Astrocyte of the hippocampus (primary cell): ENCODE measurements at regions not wholly inside any gene's neighbourhood (a gene's known extent, or its start where the extent isn't known, plus 50 kb on each side); places are given as distances from the start of the nearest gene placed in this dataset.
A peak's percentile ranks its signal among the peaks of the same experiment; 100 is the strongest.

Experiments
- DNase-seq: peaks from one replicate; pipeline ENCODE4 v3.0.0; 2011; ENCODE audit warnings: low read depth, low spot score

DNA sequence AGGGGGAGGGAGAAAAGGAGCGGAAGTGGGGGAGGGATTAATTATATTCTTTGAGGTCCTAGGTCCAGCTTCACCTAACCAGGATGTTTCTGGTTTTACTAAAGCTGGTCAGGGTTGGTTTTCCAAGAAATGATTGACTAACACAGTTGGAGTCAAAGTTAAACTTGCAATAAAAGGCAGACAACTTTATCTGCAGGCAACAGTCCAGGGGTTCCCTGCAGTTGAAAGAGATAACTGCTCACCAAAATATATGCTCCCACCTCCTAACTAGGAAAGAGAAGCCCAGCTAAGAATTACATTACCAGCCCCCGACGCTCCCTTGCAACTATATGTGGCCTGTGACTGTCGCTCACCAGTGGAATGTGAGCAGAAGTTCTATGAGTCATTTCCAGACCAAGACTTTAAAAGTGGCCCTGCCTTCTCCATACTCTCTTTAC is 140.0 kb upstream of the PKDCC start:
- DNase-seq = no peak

DNA sequence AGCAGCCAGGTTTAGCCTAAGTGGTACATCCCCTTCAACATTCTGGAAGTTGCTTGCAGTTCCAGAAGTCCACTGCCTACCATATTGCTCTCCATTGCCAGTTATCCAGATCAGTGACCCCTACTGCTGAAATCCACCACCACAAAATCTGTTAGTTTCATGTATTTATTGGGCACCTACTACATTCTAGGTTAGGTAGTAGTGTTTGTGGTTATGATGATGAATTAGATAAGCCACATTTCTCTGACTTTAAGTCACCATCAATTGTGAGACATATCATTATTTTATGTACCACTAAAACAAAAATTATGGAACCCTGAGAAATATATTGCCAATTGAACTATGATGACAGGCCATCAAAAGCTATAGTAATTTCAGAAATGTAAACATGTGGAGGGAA is 139.5 kb upstream of the PKDCC start:
- DNase-seq = no peak

DNA sequence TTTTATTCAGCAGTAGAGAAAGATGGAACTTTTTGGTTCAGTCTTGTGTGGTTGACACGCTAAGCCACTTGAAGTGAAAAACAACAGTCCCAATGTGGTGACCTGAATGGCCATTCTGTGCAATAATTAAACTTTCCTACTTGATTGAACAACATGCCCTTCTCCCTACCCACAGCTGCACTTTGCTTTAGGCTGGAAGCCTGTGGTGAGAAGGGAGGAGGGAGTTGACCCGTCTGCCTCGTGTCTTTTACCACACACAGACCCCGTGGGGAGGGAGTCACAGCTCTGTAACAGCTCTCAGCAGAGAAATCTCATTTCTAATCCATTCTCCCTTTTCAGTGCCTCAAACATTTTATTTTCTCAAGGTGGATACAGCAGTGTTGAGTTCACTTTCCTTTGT is 138.2 kb upstream of the PKDCC start:
- no peak for DNase-seq

DNA sequence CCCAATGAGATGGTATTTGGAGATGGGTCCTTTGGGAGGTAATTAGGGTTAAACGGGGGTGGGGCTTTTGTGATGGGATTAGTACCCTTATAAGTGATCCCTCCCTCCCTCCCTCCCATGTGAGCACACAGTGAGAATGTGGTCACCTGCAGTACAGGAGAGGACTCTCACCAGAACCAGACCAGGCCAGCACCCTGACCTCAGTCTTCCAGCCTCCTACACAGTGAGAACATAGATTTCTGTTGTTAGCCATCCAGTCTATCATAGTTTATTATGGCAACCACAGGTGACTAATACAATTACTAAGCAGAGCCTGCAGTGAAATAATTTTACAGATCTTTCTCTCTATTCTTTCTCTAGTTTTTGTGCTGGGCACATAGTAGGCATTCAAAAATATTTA is 137.7 kb upstream of the PKDCC start:
- DNase-seq = no peak

DNA sequence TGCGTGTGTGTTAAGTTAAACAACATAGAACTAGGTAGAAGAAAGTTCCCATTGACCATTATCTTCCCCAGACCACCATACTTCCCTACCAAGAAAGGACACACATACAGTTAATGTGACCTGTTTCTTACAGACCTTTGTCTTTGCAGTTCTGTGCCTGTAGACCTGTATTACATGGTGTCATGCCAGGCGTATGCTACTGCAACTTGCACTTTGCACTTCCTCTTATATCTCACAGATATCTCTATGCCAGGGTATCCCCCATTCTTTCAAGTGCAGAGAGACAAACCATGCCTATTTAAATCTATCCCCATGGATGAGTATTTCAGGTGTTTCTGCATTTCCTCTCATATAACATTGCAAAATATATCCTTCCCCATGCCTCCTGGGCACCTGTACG is 136.8 kb upstream of the PKDCC start:
- no peak for DNase-seq

DNA sequence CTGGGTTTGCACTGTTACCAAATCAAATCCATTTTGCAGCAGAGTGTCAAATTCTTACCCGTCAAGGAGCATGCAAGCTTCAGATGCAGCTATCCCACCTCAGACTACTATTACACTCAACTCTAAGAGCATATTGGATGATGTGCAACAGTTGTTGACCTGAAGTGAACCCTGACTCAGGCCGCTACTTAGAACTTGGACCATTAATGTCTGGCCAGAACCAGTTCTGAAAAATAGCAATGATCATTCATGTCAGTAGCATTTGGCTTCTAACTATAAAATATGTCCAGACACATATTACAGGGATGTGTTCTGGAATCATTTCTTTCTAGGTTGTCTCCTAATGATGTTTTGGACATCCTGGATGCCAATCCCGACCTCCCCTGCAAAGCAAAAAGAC is 135.5 kb upstream of the PKDCC start:
- DNase-seq = no peak

DNA sequence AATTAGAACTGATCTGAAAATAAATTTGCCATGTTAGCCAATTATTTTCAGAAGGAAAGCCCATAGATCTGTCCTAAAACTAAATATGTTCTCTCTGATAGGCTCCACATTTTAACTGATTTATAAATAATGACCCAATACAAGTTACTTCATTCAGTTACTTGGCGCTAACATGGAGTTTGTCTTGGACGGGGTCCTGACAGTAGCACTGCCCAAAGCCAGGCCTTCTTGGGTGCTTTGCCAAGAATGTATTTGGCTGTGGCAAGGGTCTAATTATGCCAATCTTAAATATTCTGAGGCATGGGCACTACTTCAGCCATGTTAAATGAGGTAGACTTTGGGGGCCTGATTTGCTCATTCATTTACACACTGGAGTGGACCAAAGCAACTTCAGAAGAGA is 135.0 kb upstream of the PKDCC start:
- peak; percentile 57 for DNase-seq

DNA sequence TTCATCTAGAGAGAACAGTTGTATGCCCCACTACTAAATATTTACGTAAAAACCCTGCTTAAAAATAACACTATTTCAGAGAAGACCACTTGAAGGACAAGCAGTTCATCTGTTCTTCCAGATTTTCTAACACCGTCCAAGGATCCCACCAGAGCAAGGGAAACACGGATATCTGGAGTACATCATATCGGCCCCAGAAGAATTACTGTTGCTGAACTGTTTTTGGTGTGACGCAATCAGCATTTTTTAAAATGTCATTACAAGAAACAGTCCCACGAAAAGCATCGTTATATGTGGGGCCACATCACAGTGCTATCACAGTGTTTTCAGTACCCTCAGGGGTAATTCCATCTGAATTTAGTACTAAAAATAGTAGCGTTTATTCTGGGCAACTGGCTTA is 134.5 kb upstream of the PKDCC start:
- no peak for DNase-seq

DNA sequence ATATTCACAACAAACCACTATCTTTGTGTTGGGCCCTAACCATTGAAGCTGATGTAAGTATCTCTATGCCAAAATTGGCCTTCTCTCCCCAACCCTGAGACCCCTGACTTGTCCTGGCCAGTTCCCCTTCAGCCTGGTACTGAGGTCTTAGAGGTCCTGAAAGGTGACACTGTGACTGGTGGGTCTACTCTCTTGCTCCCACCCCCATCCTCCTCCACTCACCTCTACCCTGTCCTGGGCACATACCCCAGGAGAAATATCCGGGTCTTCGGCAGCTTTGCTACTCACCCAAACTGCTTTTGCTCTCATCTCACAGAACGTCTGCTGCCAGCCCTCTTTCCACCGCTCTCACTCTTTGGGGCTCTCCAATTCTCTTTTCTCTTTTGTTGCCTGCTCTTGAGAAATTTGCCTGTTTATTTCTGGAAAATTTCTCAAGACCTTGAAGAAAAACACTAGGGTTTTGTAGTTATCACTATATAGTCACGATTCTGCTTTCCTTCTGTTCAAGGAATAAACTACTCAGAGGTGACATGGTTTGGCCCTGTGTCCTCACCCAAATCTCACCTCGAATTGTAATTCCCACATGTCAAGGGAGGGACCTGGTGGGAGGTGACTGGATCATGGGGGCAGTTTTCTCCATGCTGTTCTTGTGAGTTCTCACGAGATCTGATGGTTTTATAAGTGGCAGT is 133.8 kb upstream of the PKDCC start:
- DNase-seq = no peak

DNA sequence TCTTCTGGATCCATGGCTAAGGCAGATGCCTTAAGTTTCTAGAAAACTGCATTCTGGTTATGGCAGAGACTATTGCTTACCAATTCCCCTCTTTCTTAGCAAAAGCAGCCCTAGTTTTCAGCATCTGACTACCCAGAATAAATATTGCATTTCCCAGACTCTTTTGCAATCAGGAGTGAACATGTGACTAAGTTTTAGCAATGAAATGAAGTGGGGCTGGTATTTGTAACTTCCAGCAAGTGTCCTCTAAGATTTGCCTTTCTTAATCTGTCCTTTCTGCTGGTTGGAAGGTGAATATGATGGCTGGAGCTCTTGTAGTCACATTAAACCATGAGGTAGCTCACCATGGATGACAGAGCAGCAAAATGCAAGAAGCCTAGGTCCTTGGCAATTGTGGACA is 132.9 kb upstream of the PKDCC start:
- no peak for DNase-seq

DNA sequence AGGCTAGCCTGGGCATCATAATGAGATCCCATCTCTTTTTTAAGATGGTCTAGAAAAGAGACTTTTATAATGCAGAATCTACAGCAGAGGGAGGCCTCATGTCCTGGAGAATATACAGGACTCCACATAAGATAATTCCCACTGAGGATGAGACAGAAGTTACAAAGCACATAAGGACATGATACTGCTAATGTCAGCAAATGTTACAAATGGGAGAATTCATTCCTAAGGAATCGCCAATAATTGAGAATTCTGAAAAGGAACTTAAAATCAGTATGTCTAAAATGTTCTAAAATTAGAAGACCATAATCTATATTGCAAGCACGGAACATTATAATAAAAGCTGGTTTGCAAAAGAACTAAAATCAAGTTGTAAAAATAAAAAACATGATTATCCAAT is 131.6 kb upstream of the PKDCC start:
- no peak for DNase-seq

DNA sequence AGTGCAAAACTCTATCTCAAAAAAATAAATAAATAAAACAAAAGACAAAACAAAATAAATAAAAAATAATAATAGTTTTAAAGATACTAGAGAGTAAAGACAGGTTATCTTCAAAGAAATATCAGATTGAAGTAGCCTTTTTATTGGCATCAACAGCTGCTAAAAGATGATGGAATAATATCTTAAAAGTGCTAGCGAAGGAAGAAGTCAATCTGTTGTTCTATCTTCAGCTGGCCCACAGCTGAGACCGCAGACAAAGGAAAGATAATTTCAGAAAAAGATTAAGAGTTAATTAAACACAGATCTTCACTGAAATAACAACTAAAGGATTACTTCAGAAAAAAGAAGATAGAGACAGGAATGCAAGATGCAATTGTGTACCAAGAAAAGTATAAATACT is 130.2 kb upstream of the PKDCC start:
- no peak for DNase-seq

DNA sequence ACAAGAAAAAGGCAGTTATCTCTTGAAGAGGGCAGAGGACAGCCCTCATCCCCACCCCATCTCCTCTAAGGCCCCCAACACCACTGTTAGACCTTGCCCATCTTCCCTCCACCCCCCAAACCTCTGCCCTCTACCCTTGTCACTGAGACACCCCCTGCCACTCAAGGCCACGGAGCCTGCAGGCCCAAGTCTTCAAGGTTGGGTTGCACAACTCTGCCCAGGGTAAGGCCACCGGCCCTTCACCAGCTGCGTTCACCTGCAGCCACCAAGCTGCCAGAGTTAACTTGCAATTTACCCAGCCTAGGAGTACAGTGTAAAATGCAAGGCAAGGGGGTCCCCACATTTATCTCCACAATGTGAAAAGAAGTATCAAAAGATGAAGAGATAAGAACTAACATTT is 128.7 kb upstream of the PKDCC start:
- DNase-seq = no peak

DNA sequence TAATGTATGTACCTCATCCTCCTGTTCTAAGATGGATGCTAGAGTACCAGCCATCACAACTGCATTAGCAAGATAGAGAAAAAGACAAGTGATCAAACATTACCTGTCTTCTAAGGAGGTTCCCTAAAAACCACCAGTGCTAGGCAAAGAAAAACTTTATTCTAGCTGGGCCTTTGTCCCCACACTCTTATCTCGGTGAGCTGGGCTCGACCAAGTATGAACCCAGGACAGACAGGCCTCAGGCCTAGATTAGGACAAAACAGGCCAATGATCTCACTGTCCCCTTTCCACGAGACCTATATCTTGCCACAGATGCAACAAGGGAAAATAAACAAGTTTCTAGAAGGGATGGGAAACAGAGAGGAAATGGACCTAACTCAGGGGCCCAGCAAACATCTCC is 127.6 kb upstream of the PKDCC start:
- no peak for DNase-seq

DNA sequence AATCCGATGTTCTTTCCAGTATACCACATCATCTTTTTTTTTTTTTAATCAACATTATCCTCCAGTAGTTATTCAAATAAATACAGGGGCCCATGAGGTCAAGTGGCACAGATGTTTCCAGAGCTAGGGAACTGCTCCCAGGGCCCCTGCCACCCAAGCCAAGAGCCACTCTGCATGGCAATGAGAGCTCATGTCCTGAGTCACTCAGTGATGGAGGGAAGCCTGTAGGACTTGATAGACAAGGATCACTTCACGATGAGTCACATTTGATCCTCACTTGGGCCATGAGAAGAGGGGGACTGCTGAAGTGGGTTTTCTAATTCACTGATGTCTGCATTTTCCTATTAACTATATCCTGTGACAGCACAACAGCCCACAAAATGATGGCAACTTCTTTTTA is 127.0 kb upstream of the PKDCC start:
- no peak for DNase-seq

DNA sequence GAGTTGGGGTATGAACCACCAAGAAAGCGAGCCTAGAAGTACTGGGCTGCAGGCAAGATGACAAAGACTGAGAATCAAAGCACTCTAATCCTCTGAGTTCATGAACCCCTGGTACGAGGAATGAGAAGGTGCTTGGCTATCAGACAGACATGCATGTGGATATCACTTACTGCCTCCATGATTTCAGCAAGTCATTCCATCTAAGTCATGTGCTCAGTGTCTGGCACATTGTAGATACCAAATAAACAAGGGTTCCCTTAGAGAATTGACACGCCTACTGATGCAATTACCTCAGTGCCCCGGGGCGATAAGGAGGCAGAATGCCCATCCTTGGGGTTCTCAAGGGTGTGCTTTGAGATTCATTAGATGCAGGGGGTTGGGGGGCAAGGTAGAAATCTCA is 125.6 kb upstream of the PKDCC start:
- no peak for DNase-seq

DNA sequence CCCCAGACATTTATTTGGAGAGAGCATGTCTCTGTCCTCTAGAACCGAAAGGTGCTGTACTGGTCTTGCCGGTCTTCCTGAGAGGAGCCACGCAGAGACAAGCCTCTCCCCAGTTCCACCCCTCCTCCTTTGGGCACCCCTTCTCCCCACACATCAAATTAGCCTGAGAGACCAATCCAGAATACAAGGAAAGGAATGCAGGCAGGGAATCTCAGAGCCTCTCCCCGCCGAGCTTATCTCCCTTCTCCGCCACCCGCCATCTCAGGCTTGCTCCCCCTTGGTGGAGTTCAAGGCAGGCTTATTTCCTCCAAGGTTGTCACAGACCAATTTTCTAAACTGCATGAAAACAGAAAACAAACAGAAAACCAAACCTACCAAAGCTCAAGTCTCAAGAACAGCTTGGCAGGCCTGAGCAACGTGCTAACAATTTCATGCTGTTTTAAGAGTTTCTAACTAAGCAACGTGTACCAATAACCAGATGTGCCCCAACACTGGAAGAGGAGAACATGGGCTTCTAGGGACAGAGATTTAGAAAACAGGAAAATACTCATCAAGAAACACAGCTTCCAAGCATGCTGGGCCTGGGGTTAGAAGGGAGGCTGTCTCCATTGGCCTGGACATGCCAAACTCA is 124.5 kb upstream of the PKDCC start:
- DNase-seq = no peak

DNA sequence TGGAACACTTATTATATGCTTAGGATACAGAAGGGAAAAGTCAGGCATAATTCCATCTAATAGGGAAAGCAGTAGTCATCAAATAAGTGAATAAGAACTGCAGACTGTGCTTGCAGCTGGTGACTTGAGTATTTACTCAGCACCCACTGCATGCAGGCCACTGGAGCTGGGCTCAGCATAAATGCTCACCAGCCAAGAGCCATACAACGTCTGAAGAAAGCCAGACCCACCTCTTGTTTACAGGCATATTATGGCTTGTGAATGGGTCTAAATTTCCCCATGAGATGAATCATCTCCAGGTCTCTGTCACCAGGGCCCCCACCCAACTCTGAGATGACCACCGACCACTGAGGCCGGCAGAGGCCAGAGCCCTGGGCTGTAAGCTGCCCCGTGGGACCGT is 123.8 kb upstream of the PKDCC start:
- no peak for DNase-seq

DNA sequence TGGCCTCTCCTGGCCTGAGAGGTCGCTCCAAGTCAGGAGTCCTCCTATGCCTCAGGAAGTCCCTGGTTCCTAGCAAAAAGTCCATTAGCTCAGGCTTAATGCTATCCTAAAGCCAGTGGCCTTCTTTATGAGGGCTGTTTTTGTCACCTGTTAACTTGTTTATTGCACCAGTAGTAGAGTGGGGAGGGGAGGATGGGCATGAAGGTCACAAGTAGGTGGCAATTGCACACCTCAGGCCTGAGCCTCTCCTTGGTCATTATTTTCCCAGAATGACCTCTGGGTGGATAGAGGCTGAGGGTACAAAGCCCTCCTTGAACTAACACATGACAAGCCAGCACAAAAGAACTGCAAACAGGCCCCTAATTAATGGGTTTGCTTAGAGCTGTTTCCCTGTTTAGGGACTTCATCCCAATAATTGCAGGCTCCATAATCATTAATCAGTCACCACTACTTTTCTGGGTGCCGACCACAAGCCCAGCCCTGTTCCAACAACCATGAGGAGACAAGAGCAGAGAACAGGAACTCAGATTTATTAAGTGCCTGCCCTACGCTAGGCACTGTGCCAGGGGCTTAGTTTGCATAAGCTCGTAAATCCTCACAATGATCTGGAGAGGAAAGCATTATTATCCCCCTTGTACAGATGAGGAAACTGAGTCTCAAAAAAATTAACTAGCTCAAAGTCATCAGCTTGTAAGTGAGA is 123.0 kb upstream of the PKDCC start:
- no peak for DNase-seq

DNA sequence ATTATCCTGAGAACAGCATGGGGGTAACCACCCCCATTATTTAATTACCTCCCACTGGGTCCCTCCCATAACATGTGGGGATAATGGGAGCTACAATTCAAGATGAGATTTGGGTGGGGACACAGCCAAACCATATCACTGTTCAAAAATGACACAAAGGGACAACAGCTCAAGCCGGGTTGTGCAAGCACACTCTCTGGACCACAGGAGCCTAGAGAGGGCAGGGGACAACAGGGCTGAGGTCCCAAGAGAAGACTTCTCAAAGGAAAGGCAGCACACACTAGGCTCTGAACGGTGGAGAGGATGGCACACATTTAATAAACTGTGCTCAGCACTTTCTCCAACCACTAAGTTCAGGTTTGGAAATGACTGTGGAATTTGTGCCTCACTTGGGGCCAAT is 122.1 kb upstream of the PKDCC start:
- no peak for DNase-seq

DNA sequence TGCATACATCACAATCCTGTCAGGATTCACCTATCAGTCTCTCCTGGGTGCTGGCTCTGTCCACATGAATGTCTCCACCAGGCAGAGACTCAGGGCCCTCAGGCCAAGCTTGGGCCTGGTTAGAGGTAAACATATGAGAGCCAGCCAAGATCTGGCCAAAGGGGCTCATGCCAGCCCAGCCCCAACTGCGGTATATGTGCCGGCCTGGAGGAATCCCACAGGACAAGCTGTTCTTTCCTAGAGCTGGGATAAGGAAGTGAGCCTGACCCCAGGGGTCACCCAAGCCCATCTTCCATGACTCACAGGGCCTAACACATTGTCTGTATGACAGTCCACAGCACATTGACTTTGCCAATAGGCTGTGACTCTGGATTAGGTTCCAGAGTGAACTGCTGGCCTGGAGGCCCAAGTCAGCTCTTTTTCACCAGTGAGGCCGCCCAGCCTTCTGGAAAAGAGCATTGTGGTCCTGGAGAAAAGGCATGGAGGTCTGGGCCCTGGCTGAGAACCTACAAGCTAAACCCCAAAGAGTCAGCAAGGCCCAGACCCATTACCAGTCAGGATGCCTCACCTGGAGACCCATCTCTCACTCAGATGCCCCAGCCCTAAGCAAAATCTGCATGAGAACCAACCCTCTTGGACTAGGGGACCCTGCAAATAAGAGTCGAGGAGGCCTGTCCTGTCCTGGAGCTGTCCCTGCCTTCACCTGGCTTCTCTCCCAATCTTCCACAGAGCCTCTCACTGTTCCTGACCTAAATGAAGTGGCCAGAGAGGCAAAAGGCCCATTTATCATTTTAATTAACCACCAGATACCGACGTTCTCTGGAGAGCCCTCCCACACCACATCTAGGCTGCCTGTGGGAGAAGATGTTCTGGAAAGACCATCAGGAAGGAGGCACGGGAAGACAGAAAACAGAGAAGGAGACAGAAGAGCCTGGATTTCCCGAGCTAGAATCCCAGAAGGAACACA is 120.9 kb upstream of the PKDCC start:
- DNase-seq = no peak
